OCI-LY3 (cell line): ENCODE measurements at regions not wholly inside any gene's neighbourhood (a gene's known extent, or its start where the extent isn't known, plus 50 kb on each side); places are given as distances from the start of the nearest gene placed in this dataset.
"Not testable (repeated sequence)": the region's sequence is repeated elsewhere in the genome, so short reads cannot be mapped to it uniquely, and the experiment has no call there.

Source experiments
- H2AFZ ChIP-seq: fragments of 200-600, 300-600 bp; shearing (Covaris generic); 2 replicates; pipeline ENCODE4 v1.6.0; 2014; ENCODE audit warnings: antibody characterized with exemption, low read depth, low read length
- H3K27ac ChIP-seq: fragments of 200-600, 300-600 bp; sonication (generic); 2 replicates; pipeline ENCODE4 v1.5.1; 2014; ENCODE audit warnings: mild to moderate bottlenecking, low read length, moderate library complexity, mixed read lengths
- H3K27me3 ChIP-seq: fragments of 200-600, 300-600 bp; sonication (generic); 2 replicates; pipeline ENCODE4 v1.6.1; 2014; ENCODE audit warnings: low read depth, low read length, mixed read lengths
- H3K36me3 ChIP-seq: fragments of 200-600, 300-600 bp; sonication (generic); replicated peaks from 2 replicates; pipeline ENCODE3; 2014; ENCODE audit warnings: low read depth, low read length, mixed read lengths
- H3K4me1 ChIP-seq: fragments of 300-600, 200-600 bp; sonication (generic); 2 replicates; pipeline ENCODE4 v1.6.1; 2014; ENCODE audit warnings: low read length, mixed read lengths
- H3K4me2 ChIP-seq: fragments of 200-600, 300-600 bp; sonication (generic); 2 replicates; pipeline ENCODE4 v1.6.1; 2014; ENCODE audit warnings: low read length, mixed read lengths
- H3K4me3 ChIP-seq: fragments of 300-600, 200-600 bp; sonication (generic); 2 replicates; pipeline ENCODE4 v1.5.1; 2014; ENCODE audit warnings: antibody characterized with exemption, mild to moderate bottlenecking, low read length, moderate library complexity
- H3K79me2 ChIP-seq: fragments of 300-600, 200-600 bp; shearing (Covaris generic); 2 replicates; pipeline ENCODE4 v1.6.1; 2014; ENCODE audit warnings: mild to moderate bottlenecking, low read length, mixed read lengths
- H3K9ac ChIP-seq: fragments of 300-600, 200-600 bp; shearing (Covaris generic); 2 replicates; pipeline ENCODE4 v1.6.0; 2014; ENCODE audit warnings: mild to moderate bottlenecking, low read length, moderate library complexity
- H3K9me3 ChIP-seq: fragments of 200-600, 300-600 bp; shearing (Covaris generic); 2 replicates; pipeline ENCODE4 v1.6.1; 2014; ENCODE audit warnings: low read length, mixed read lengths; ENCODE audit not compliant: insufficient read depth
- H4K20me1 ChIP-seq: fragments of 200-600, 300-600 bp; sonication (generic); 2 replicates; pipeline ENCODE4 v1.6.1; 2016; ENCODE audit warnings: low read length, mixed read lengths; ENCODE audit not compliant: insufficient read depth
- EZH2phosphoT487 ChIP-seq: fragments of 200-600 bp; shearing (Covaris generic); IDR thresholded peaks from 2 replicates; pipeline ENCODE4 v1.6.1; 2018; ENCODE audit warnings: antibody characterized with exemption, mixed run types, low read depth
- TF ChIP-seq, protein P1 (sequence below): fragments of 200-600, 300-600 bp; sonication (generic); IDR thresholded peaks from 2 replicates; pipeline ENCODE4 v1.5.1; 2014; ENCODE audit warnings: antibody characterized with exemption, low read length, low read depth

- Histone ChIP-seq H3K27ac (no peak overlapping the region), H3K9me3 (no peaks in the 10 kb centered on the region), H3K4me1 (no peaks in the 10 kb centered on the region), H3K9ac (no peak overlapping the region), H4K20me1 (no peaks in the 10 kb centered on the region), H2AFZ (no peak overlapping the region), H3K79me2 (no peaks in the 10 kb centered on the region), H3K4me3 (no peak overlapping the region), H3K4me2 (no peak overlapping the region), H3K36me3 (no peaks in the 10 kb centered on the region), H3K27me3 (no peaks in the 10 kb centered on the region)
- no peak for TF ChIP-seq EZH2phosphoT487
- TF ChIP-seq, protein P1, sequence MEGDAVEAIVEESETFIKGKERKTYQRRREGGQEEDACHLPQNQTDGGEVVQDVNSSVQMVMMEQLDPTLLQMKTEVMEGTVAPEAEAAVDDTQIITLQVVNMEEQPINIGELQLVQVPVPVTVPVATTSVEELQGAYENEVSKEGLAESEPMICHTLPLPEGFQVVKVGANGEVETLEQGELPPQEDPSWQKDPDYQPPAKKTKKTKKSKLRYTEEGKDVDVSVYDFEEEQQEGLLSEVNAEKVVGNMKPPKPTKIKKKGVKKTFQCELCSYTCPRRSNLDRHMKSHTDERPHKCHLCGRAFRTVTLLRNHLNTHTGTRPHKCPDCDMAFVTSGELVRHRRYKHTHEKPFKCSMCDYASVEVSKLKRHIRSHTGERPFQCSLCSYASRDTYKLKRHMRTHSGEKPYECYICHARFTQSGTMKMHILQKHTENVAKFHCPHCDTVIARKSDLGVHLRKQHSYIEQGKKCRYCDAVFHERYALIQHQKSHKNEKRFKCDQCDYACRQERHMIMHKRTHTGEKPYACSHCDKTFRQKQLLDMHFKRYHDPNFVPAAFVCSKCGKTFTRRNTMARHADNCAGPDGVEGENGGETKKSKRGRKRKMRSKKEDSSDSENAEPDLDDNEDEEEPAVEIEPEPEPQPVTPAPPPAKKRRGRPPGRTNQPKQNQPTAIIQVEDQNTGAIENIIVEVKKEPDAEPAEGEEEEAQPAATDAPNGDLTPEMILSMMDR = no peak
These were observed 247.4 kb downstream of the KBTBD8 start for GRCh38 chr3:67245545-67245944.

GRCh38 chr3:67248726-67249125, 250.6 kb downstream of the KBTBD8 start:
- Histone ChIP-seq H3K4me2 (no peak overlapping the region), H3K4me3 (no peak overlapping the region), H3K4me1 (no peaks in the 10 kb centered on the region), H4K20me1 (no peaks in the 10 kb centered on the region), H3K9me3 (no peaks in the 10 kb centered on the region), H3K27ac (no peak overlapping the region), H2AFZ (no peak overlapping the region), H3K79me2 (no peaks in the 10 kb centered on the region), H3K27me3 (no peaks in the 10 kb centered on the region), H3K36me3 (no peaks in the 10 kb centered on the region), H3K9ac (no peak overlapping the region)
- TF ChIP-seq EZH2phosphoT487 = no peak
- TF ChIP-seq, protein P1 = no peak

- H3K4me1 ChIP-seq, H3K9ac ChIP-seq, H3K27me3 ChIP-seq, H2AFZ ChIP-seq, H3K9me3 ChIP-seq, H3K27ac ChIP-seq, H3K79me2 ChIP-seq, H4K20me1 ChIP-seq, H3K4me3 ChIP-seq, H3K36me3 ChIP-seq, H3K4me2 ChIP-seq: not testable (repeated sequence)
These were observed 254.8 kb downstream of the KBTBD8 start for GRCh38 chr3:67252906-67253305.

GRCh38 chr3:67278015-67278618, 280.0 kb downstream of the KBTBD8 start:
- H3K9me3 ChIP-seq = no peaks in the 10 kb centered on the region
- no peaks in the 10 kb centered on the region for H3K4me1 ChIP-seq
- no peak overlapping the region for H3K27ac ChIP-seq
- H2AFZ ChIP-seq = no peak overlapping the region
- H3K9ac ChIP-seq = no peak overlapping the region
- no peak overlapping the region for H3K4me3 ChIP-seq
- no peak overlapping the region for H3K4me2 ChIP-seq
- no peaks in the 10 kb centered on the region for H3K79me2 ChIP-seq
- H4K20me1 ChIP-seq = no peaks in the 10 kb centered on the region
- H3K36me3 ChIP-seq = no peaks in the 10 kb centered on the region
- TF ChIP-seq EZH2phosphoT487 = no peak
- TF ChIP-seq, protein P1 = no peak
- H3K27me3 ChIP-seq = 0 out of 2 replicates have a peak, but pooled peaks cover 4% of the 10 kb centered on the region

DNA sequence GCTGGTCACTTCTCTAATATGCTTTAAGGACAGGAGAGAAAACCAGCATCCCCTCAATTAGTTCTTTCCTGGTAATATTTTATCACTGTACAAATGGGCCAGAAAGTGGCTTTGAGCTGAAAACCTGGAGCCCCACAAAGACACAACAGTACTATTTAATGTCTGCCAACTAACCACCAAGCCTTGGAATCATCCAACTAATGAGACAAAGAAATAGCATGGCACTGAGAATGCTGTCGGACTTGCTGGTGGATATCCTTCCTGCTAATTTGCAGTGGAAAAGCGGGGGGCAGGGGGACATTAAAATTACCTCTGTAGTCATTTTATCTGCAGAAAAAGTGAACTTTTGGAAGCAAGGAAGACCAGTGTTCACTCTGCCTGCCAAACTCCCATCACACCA, 288.5 kb downstream of the KBTBD8 start:
- no peaks in the 10 kb centered on the region for H3K36me3 ChIP-seq
- no peak overlapping the region for H3K27ac ChIP-seq
- no peak overlapping the region for H3K4me3 ChIP-seq
- 0 out of 2 replicates have a peak, but pooled peaks cover 7% of the 10 kb centered on the region for H4K20me1 ChIP-seq
- no peak overlapping the region for H3K9ac ChIP-seq
- H3K79me2 ChIP-seq = no peaks in the 10 kb centered on the region
- H2AFZ ChIP-seq = no peak overlapping the region
- no peak for TF ChIP-seq EZH2phosphoT487
- TF ChIP-seq, protein P1 = no peak
- peaks cover 21% of the 10 kb centered on the region for H3K4me1 ChIP-seq
- H3K9me3 ChIP-seq = no peaks in the 10 kb centered on the region
- no peak overlapping the region for H3K4me2 ChIP-seq
- H3K27me3 ChIP-seq = no peaks in the 10 kb centered on the region
